Upper lobe of right lung (tissue), 1 donor: ENCODE measurements at regions not wholly inside any gene's neighbourhood (a gene's known extent, or its start where the extent isn't known, plus 50 kb on each side); places are given as distances from the start of the nearest gene placed in this dataset.
A peak's percentile ranks its signal among the peaks of the same experiment; 100 is the strongest.

Experiments used
- ATAC-seq: fragments of 200-7000 bp; cut with Tn5 transposase; one replicate; pipeline ENCODE4 v1.9.1; 2020; ENCODE audit warnings: mild to moderate bottlenecking, moderate library complexity
- DNase-seq: peaks from one replicate; pipeline ENCODE4 v3.0.0-alpha.2; 2020
- H3K27ac ChIP-seq: fragments of 200-600 bp; one replicate; pipeline ENCODE4 v1.8.0; 2022
- H3K27me3 ChIP-seq: fragments of 200-600 bp; one replicate; pipeline ENCODE4 v1.8.0; 2022; ENCODE audit warnings: mild to moderate bottlenecking
- H3K36me3 ChIP-seq: fragments of 200-600 bp; one replicate; pipeline ENCODE4 v1.8.0; 2022
- H3K4me1 ChIP-seq: fragments of 200-600 bp; one replicate; pipeline ENCODE4 v1.8.0; 2022
- H3K4me3 ChIP-seq: fragments of 200-600 bp; one replicate; pipeline ENCODE4 v1.8.0; 2022; ENCODE audit warnings: mild to moderate bottlenecking
- H3K9me3 ChIP-seq: fragments of 200-600 bp; one replicate; pipeline ENCODE4 v1.8.0; 2022
- CTCF ChIP-seq: fragments of 200-600 bp; IDR thresholded peaks from one replicate; pipeline ENCODE4 v1.8.0; 2022; ENCODE audit warnings: antibody characterized with exemption
- intact Hi-C: fragments of 100-400 bp; cut with DNase I; formaldehyde crosslinking; loops from one replicate; pipeline ENCODE4 v1.11.0; 2022
- donor health status: DM: no; HTN: yes; CAD: no; lungs with severe emphysema.

GRCh38 chr13:28584873-28585381 is 74.0 kb upstream of the POMP start:
- H3K4me3 ChIP-seq: no peak overlapping the region
- H3K27ac ChIP-seq: no peak overlapping the region
- no peaks in the 10 kb centered on the region for H3K9me3 ChIP-seq
- peak; percentile 38 for ATAC-seq
- H3K36me3 ChIP-seq: no peaks in the 10 kb centered on the region
- intact Hi-C loops: no loop called here
- no peaks in the 10 kb centered on the region for H3K27me3 ChIP-seq
- no peak for TF ChIP-seq CTCF
- DNase-seq: no peak
- H3K4me1 ChIP-seq: no peaks in the 10 kb centered on the region

GRCh38 chr13:28583651-28584091 is 75.3 kb upstream of the POMP start:
- H3K9me3 ChIP-seq: no peaks in the 10 kb centered on the region
- H3K4me1 ChIP-seq: no peaks in the 10 kb centered on the region
- DNase-seq (no peak), ATAC-seq (no peak)
- TF ChIP-seq CTCF: no peak
- H3K27me3 ChIP-seq: no peaks in the 10 kb centered on the region
- intact Hi-C loops: no loop called here
- H3K27ac ChIP-seq: no peak overlapping the region
- no peak overlapping the region for H3K4me3 ChIP-seq
- no peaks in the 10 kb centered on the region for H3K36me3 ChIP-seq

- ATAC-seq (peak; percentile 12), DNase-seq (no peak)
- TF ChIP-seq CTCF: no peak
- H3K4me1 ChIP-seq: no peaks in the 10 kb centered on the region
- no peak overlapping the region for H3K27ac ChIP-seq
- H3K36me3 ChIP-seq: no peaks in the 10 kb centered on the region
- H3K27me3 ChIP-seq: no peaks in the 10 kb centered on the region
- intact Hi-C loops: no loop called here
- no peak overlapping the region for H3K4me3 ChIP-seq
- no peaks in the 10 kb centered on the region for H3K9me3 ChIP-seq
Measured at GRCh38 chr13:28582892-28583240, 76.1 kb upstream of the POMP start.

- Histone ChIP-seq H3K4me3 (no peak overlapping the region), H3K36me3 (no peaks in the 10 kb centered on the region), H3K27ac (no peak overlapping the region), H3K4me1 (no peaks in the 10 kb centered on the region), H3K27me3 (no peaks in the 10 kb centered on the region), H3K9me3 (no peaks in the 10 kb centered on the region)
- TF ChIP-seq CTCF: no peak
- DNase-seq (no peak), ATAC-seq (peak; percentile 43)
- intact Hi-C loops: no loop called here
Measured at GRCh38 chr13:28582225-28582891, 76.6 kb upstream of the POMP start.

- DNase-seq: no peak
- intact Hi-C loops: no loop called here
- TF ChIP-seq CTCF: no peak
Measured at GRCh38 chr13:28581451-28581850, 77.5 kb upstream of the POMP start.

GRCh38 chr13:28579736-28580135 is 79.2 kb upstream of the POMP start:
- intact Hi-C loops: no loop called here
- H3K27ac ChIP-seq: no peak overlapping the region
- no peak overlapping the region for H3K4me3 ChIP-seq
- H3K9me3 ChIP-seq: no peaks in the 10 kb centered on the region
- ATAC-seq (no peak), DNase-seq (no peak)
- no peak for TF ChIP-seq CTCF
- no peaks in the 10 kb centered on the region for H3K4me1 ChIP-seq
- no peaks in the 10 kb centered on the region for H3K36me3 ChIP-seq
- no peaks in the 10 kb centered on the region for H3K27me3 ChIP-seq

More at GRCh38 chr13:28581451-28581850, 77.5 kb upstream of the POMP start:
- Histone ChIP-seq H3K4me3 (no peak overlapping the region), H3K27me3 (no peaks in the 10 kb centered on the region), H3K36me3 (no peaks in the 10 kb centered on the region), H3K9me3 (no peaks in the 10 kb centered on the region), H3K4me1 (no peaks in the 10 kb centered on the region), H3K27ac (no peak overlapping the region)
- no peak for ATAC-seq
